ENCODE measurements at regions not wholly inside any gene's neighbourhood (a gene's known extent, or its start where the extent isn't known, plus 50 kb on each side); places are given as distances from the start of the nearest gene placed in this dataset.

- TF ChIP-seq EZH2phosphoT487 (IDR thresholded peaks at IDR 0.05; ENCODE audit: borderline replicate concordance, low read depth) (no peak), CTCF (IDR thresholded peaks at IDR 0.05) (no peak), ZBTB33 (IDR thresholded peaks at IDR 0.05; ENCODE audit: borderline replicate concordance, low read depth) (no peak), POLR2AphosphoS5 (IDR thresholded peaks at IDR 0.05; ENCODE audit: low read depth, low read length) (no peak), YY1 (IDR thresholded peaks at IDR 0.05; ENCODE audit: low read depth) (no peak), EP300 (IDR thresholded peaks at IDR 0.05; ENCODE audit: borderline replicate concordance in 1 of 2, low read depth in 1 of 2, low read length in 1 of 2) (no peak), NRF1 (IDR thresholded peaks at IDR 0.05; ENCODE audit: low read depth, low read length) (no peak), REST (IDR thresholded peaks at IDR 0.05; ENCODE audit: low read depth, low read length) (no peak), MXI1 (IDR thresholded peaks at IDR 0.05; ENCODE audit: low read depth, low read length) (no peak), RCOR1 (IDR thresholded peaks at IDR 0.05; ENCODE audit: low read length) (no peak)
Observed at GRCh38 chr4:120611092-120611491, 311.4 kb downstream of the PRDM5 start.
